Mucosa of rectum (tissue), 2 donors: ENCODE measurements at regions not wholly inside any gene's neighbourhood (a gene's known extent, or its start where the extent isn't known, plus 50 kb on each side); places are given as distances from the start of the nearest gene placed in this dataset.

ENCODE experiments used
- H3K27ac ChIP-seq, 2 donors: one replicate each; pipeline ENCODE4 v1.7.0; 2013; ENCODE audit warnings: inconsistent platforms in 2 of 2, low read depth in 2 of 2, low read length in 2 of 2
- H3K27me3 ChIP-seq, 2 donors: one replicate each; pipeline ENCODE4 v1.7.0; 2013; ENCODE audit warnings: low read length in 2 of 2; ENCODE audit not compliant: control insufficient read depth in 2 of 2, insufficient read depth in 2 of 2
- H3K36me3 ChIP-seq, 2 donors: one replicate each; pipeline ENCODE4 v1.7.0; 2013; ENCODE audit warnings: low read length in 2 of 2; ENCODE audit not compliant: control insufficient read depth in 2 of 2, insufficient read depth in 2 of 2
- H3K4me1 ChIP-seq, 2 donors: one replicate each; pipeline ENCODE4 v1.7.0; 2013; ENCODE audit warnings: low read length in 2 of 2, mild to moderate bottlenecking in 1 of 2; ENCODE audit not compliant: control insufficient read depth in 2 of 2, insufficient read depth in 2 of 2
- H3K4me3 ChIP-seq, 2 donors: one replicate each; pipeline ENCODE4 v1.7.0; 2013; ENCODE audit warnings: low read length in 2 of 2
- H3K9ac ChIP-seq, 2 donors: one replicate each; pipeline ENCODE4 v1.7.0; 2013; ENCODE audit warnings: low read length in 2 of 2, low read depth in 1 of 2, mild to moderate bottlenecking in 1 of 2
- H3K9me3 ChIP-seq, 2 donors: one replicate each; pipeline ENCODE4 v1.7.0; 2013; ENCODE audit warnings: low read length in 2 of 2; ENCODE audit not compliant: control insufficient read depth in 2 of 2
- donor health status: healthy.
- donor health status: Normal muscosa, but diverticular disease.

- H3K9me3 ChIP-seq: no peaks in the 10 kb centered on the region
- no peak overlapping the region for H3K27ac ChIP-seq
- no peaks in the 10 kb centered on the region for H3K36me3 ChIP-seq
- no peak overlapping the region for H3K9ac ChIP-seq
- H3K4me3 ChIP-seq: no peak overlapping the region
- no peaks in the 10 kb centered on the region for H3K27me3 ChIP-seq
- H3K4me1 ChIP-seq: no peaks in the 10 kb centered on the region
Measured at GRCh38 chr11:130787973-130788570, 128.2 kb downstream of the SNX19 start.

- H3K9ac ChIP-seq: no peak overlapping the region
- H3K4me1 ChIP-seq: no peaks in the 10 kb centered on the region
Measured at GRCh38 chr11:130789056-130789640, 127.1 kb downstream of the SNX19 start.

GRCh38 chr11:130790689-130791088, 125.6 kb downstream of the SNX19 start:
- no peaks in the 10 kb centered on the region for H3K9me3 ChIP-seq
- H3K4me1 ChIP-seq: no peaks in the 10 kb centered on the region
- H3K4me3 ChIP-seq: no peak overlapping the region
- H3K36me3 ChIP-seq: no peaks in the 10 kb centered on the region
- H3K27ac ChIP-seq: no peak overlapping the region
- H3K9ac ChIP-seq: no peak overlapping the region
- H3K27me3 ChIP-seq: no peaks in the 10 kb centered on the region

More at GRCh38 chr11:130789056-130789640, 127.1 kb downstream of the SNX19 start:
- H3K4me3 ChIP-seq: no peak overlapping the region
- H3K27me3 ChIP-seq: no peaks in the 10 kb centered on the region
- no peaks in the 10 kb centered on the region for H3K36me3 ChIP-seq
- H3K27ac ChIP-seq: no peak overlapping the region
- H3K9me3 ChIP-seq: no peaks in the 10 kb centered on the region

- no peak overlapping the region for H3K4me3 ChIP-seq
- no peak overlapping the region for H3K27ac ChIP-seq
- H3K9me3 ChIP-seq: no peaks in the 10 kb centered on the region
- H3K27me3 ChIP-seq: no peaks in the 10 kb centered on the region
- H3K9ac ChIP-seq: no peak overlapping the region
- H3K36me3 ChIP-seq: no peaks in the 10 kb centered on the region
- no peaks in the 10 kb centered on the region for H3K4me1 ChIP-seq
Measured at GRCh38 chr11:130792772-130793171, 123.5 kb downstream of the SNX19 start.

GRCh38 chr11:130796828-130797227, 119.5 kb downstream of the SNX19 start:
- Histone ChIP-seq H3K9ac (no peak overlapping the region), H3K9me3 (no peaks in the 10 kb centered on the region), H3K27me3 (no peaks in the 10 kb centered on the region), H3K36me3 (no peaks in the 10 kb centered on the region), H3K27ac (no peak overlapping the region), H3K4me3 (no peak overlapping the region), H3K4me1 (no peaks in the 10 kb centered on the region)

GRCh38 chr11:130798280-130798679, 118.0 kb downstream of the SNX19 start:
- H3K36me3 ChIP-seq: no peaks in the 10 kb centered on the region
- no peaks in the 10 kb centered on the region for H3K9me3 ChIP-seq
- no peak overlapping the region for H3K27ac ChIP-seq
- no peak overlapping the region for H3K9ac ChIP-seq
- H3K4me1 ChIP-seq: no peaks in the 10 kb centered on the region
- H3K27me3 ChIP-seq: no peaks in the 10 kb centered on the region
- H3K4me3 ChIP-seq: no peak overlapping the region

GRCh38 chr11:130798801-130799200, 117.5 kb downstream of the SNX19 start:
- Histone ChIP-seq H3K4me3 (no peak overlapping the region), H3K27ac (no peak overlapping the region), H3K9me3 (no peaks in the 10 kb centered on the region), H3K36me3 (no peaks in the 10 kb centered on the region), H3K4me1 (no peaks in the 10 kb centered on the region), H3K9ac (no peak overlapping the region), H3K27me3 (no peaks in the 10 kb centered on the region)

GRCh38 chr11:130801333-130802122, 114.8 kb downstream of the SNX19 start:
- Histone ChIP-seq H3K27ac (no peak overlapping the region), H3K4me1 (no peaks in the 10 kb centered on the region), H3K36me3 (no peaks in the 10 kb centered on the region), H3K9ac (no peak overlapping the region), H3K27me3 (no peaks in the 10 kb centered on the region), H3K9me3 (no peaks in the 10 kb centered on the region), H3K4me3 (no peak overlapping the region)

- Histone ChIP-seq H3K27me3 (no peaks in the 10 kb centered on the region), H3K27ac (no peak overlapping the region), H3K4me1 (no peaks in the 10 kb centered on the region), H3K9me3 (no peaks in the 10 kb centered on the region), H3K36me3 (no peaks in the 10 kb centered on the region), H3K4me3 (no peak overlapping the region), H3K9ac (no peak overlapping the region)
Measured at GRCh38 chr11:130802567-130802966, 113.7 kb downstream of the SNX19 start.

GRCh38 chr11:130804306-130805076, 111.8 kb downstream of the SNX19 start:
- H3K9me3 ChIP-seq: no peaks in the 10 kb centered on the region
- no peaks in the 10 kb centered on the region for H3K27me3 ChIP-seq

More at GRCh38 chr11:130804306-130805076, 111.8 kb downstream of the SNX19 start:
- Histone ChIP-seq H3K4me1 (no peaks in the 10 kb centered on the region), H3K9ac (no peak overlapping the region), H3K4me3 (no peak overlapping the region), H3K36me3 (no peaks in the 10 kb centered on the region), H3K27ac (no peak overlapping the region)
